Prostate gland (tissue), 2 donors: ENCODE measurements at regions not wholly inside any gene's neighbourhood (a gene's known extent, or its start where the extent isn't known, plus 50 kb on each side); places are given as distances from the start of the nearest gene placed in this dataset.

Experiments used
- DNase-seq: peaks from one replicate; pipeline ENCODE4 v3.0.0-alpha.2; 2019; ENCODE audit warnings: low spot score
- H3K27ac ChIP-seq, 2 donors: fragments of 200-600 bp; sonication (generic); 2 replicates each; pipeline ENCODE4 v1.5.1; 2017 to 2019
- H3K27me3 ChIP-seq: fragments of 200-600 bp; sonication (generic); replicated peaks from 2 replicates; pipeline ENCODE4 v1.5.1; 2019; ENCODE audit not compliant: insufficient read depth
- H3K36me3 ChIP-seq, 2 donors: fragments of 200-600 bp; sonication (generic); 1 replicate in 1 of 2; 2 replicates in 1 of 2; pipeline versions ENCODE4 v1.5.1 to v1.8.1; 2017 to 2019
- H3K4me1 ChIP-seq: fragments of 200-600 bp; sonication (generic); replicated peaks from 2 replicates; pipeline ENCODE4 v1.5.1; 2019
- H3K4me3 ChIP-seq, 2 donors: fragments of 200-600 bp; sonication (generic); 2 replicates each; pipeline ENCODE4 v1.5.1; 2017 to 2019
- H3K9me3 ChIP-seq: fragments of 200-600 bp; sonication (generic); 2 replicates; pipeline ENCODE4 v1.5.1; 2017
- POLR2A ChIP-seq: fragments of 450-650 bp; IDR thresholded peaks from one replicate; pipeline ENCODE4 v1.6.1; 2016; ENCODE audit warnings: antibody characterized with exemption, mild to moderate bottlenecking
- POLR2AphosphoS5 ChIP-seq: sonication (generic); formaldehyde crosslinking; IDR thresholded peaks from one replicate; pipeline ENCODE4 v1.6.1; 2017; ENCODE audit warnings: antibody characterized with exemption
- WGBS: methylation state at CpG from one replicate; pipeline ENCODE4 v1.1.5; 2018; 5-methylcytosine and 5-hydroxymethylcytosine counted together
- intact Hi-C: fragments of 100-400 bp; cut with DNase I; formaldehyde crosslinking; loops from one replicate; pipeline ENCODE4 v1.14.2; 2022
- TF ChIP-seq, protein P1 (sequence below), 4 experiments: fragments of 200-600 bp in 2 of 4; fragments of 450-650 bp in 2 of 4; sonication (generic) in 2 of 4; IDR thresholded peaks; 1 replicate in 3 of 4; 2 replicates in 1 of 4; pipeline ENCODE4 v1.5.1; 2016 to 2019; ENCODE audit warnings: antibody characterized with exemption in 4 of 4, mild to moderate bottlenecking in 2 of 4, moderate library complexity in 2 of 4

DNA sequence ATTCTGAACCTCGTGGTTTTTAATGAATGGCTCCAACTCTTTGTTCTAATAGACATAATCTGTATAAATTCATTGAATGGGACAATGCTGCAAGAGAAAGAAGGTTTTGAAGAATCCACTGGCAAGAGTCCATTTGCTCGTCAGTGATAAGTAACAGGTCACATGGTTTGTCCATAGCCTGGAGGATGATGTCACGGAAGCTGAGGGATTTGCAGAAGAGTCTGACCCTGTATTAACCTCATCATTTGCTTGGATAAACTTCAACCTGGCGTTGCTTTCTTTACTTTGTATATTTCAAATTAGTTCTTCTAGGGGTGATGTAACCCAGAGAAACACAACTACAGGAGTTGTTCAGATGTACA is 197.4 kb downstream of the GAS1 start:
- WGBS, result 54% methylated on average over 4 of the region's 4 CpGs

DNA sequence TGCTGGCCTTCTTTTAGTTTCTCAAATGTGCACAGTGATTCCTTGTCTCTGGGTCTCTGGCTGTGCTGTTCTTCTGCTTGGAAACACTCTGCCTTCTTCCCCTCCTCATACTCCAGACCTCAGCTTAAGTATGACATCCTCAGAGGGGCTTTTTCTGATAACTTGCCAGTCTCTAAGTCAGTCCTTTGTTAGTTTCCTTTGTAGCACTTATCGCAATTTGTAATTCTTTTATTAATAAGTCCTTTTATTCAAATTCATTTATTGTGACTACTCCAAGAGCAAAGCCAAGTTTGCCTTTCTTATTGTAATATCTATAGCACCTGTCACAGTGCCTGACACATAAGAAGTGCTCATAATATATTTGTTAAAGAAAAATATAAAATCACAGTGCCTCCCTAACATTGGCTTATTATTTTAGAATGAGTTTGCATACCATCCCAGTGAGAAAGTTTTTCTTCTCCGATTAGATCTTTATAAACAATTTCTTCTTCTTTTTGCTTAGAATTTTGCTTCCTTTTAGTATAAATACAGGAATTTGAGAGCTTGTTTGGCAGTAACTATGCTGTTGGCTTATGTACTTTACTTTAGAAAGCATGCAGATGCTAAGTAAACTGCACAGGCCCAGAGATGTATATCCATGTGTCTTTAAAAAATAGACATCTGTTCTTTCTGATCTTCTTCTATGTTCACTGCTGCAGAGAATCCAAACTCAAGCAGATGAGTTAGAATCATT is 198.0 kb downstream of the GAS1 start:
- no peak overlapping the region for H3K4me3 ChIP-seq
- no peaks in the 10 kb centered on the region for H3K36me3 ChIP-seq
- no peaks in the 10 kb centered on the region for H3K4me1 ChIP-seq
- TF ChIP-seq, protein P1, sequence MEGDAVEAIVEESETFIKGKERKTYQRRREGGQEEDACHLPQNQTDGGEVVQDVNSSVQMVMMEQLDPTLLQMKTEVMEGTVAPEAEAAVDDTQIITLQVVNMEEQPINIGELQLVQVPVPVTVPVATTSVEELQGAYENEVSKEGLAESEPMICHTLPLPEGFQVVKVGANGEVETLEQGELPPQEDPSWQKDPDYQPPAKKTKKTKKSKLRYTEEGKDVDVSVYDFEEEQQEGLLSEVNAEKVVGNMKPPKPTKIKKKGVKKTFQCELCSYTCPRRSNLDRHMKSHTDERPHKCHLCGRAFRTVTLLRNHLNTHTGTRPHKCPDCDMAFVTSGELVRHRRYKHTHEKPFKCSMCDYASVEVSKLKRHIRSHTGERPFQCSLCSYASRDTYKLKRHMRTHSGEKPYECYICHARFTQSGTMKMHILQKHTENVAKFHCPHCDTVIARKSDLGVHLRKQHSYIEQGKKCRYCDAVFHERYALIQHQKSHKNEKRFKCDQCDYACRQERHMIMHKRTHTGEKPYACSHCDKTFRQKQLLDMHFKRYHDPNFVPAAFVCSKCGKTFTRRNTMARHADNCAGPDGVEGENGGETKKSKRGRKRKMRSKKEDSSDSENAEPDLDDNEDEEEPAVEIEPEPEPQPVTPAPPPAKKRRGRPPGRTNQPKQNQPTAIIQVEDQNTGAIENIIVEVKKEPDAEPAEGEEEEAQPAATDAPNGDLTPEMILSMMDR (IDR thresholded peaks at IDR 0.05), result no peak
- TF ChIP-seq POLR2A (no peak), POLR2AphosphoS5 (no peak)
- H3K9me3 ChIP-seq, result no peaks in the 10 kb centered on the region
- H3K27ac ChIP-seq, result no peak overlapping the region
- DNase-seq, result no peak
- H3K27me3 ChIP-seq, result no peaks in the 10 kb centered on the region
- 58% methylated on average over 2 of the region's 2 CpGs for WGBS
- intact Hi-C loops, result no loop called here

More for the DNA sequence above, 197.4 kb downstream of the GAS1 start:
- no peak overlapping the region for H3K27ac ChIP-seq
- no peaks in the 10 kb centered on the region for H3K36me3 ChIP-seq
- no peak overlapping the region for H3K4me3 ChIP-seq
- intact Hi-C loops, result no loop called here
- no peaks in the 10 kb centered on the region for H3K27me3 ChIP-seq
- DNase-seq, result no peak
- H3K9me3 ChIP-seq, result no peaks in the 10 kb centered on the region
- no peaks in the 10 kb centered on the region for H3K4me1 ChIP-seq
- TF ChIP-seq, protein P1 (IDR thresholded peaks at IDR 0.05), result no peak

GRCh38 chr9:86747711-86748110 is 199.6 kb downstream of the GAS1 start:
- Histone ChIP-seq H3K4me3 (no peak overlapping the region), H3K9me3 (no peaks in the 10 kb centered on the region), H3K27ac (no peak overlapping the region), H3K36me3 (no peaks in the 10 kb centered on the region), H3K4me1 (no peaks in the 10 kb centered on the region), H3K27me3 (no peaks in the 10 kb centered on the region)
- WGBS, result 59% methylated on average over 2 of the region's 2 CpGs
- DNase-seq, result no peak
- TF ChIP-seq POLR2A, result no peak
- intact Hi-C loops, result no loop called here

GRCh38 chr9:86741311-86742208 is 205.7 kb downstream of the GAS1 start:
- TF ChIP-seq POLR2A (no peak), POLR2AphosphoS5 (no peak)
- TF ChIP-seq, protein P1 (IDR thresholded peaks at IDR 0.05), result no peak
- Histone ChIP-seq H3K27me3 (no peaks in the 10 kb centered on the region), H3K4me3 (no peak overlapping the region), H3K36me3 (no peaks in the 10 kb centered on the region), H3K9me3 (no peaks in the 10 kb centered on the region), H3K4me1 (no peaks in the 10 kb centered on the region), H3K27ac (no peak overlapping the region)
- intact Hi-C loops, result no loop called here
- no peak for DNase-seq
- 54% methylated on average over 8 of the region's 8 CpGs for WGBS

GRCh38 chr9:86735772-86736458 is 211.4 kb downstream of the GAS1 start:
- DNase-seq, result no peak
- Histone ChIP-seq H3K27ac (no peak overlapping the region), H3K4me3 (no peak overlapping the region), H3K9me3 (no peaks in the 10 kb centered on the region), H3K36me3 (no peaks in the 10 kb centered on the region), H3K27me3 (no peaks in the 10 kb centered on the region), H3K4me1 (no peaks in the 10 kb centered on the region)
- no peak for TF ChIP-seq POLR2A
- 92% methylated on average over 6 of the region's 6 CpGs for WGBS
- intact Hi-C loops, result loop anchor here (10.0 kb wide), 1 partner anchor 209 kb away; the partner anchor contains the start of gene GAS1
